NK-92 treated with Interleukin-12 subunit alpha and Interleukin-12 subunit beta, amount 100 ng/mL, for 24 hours (cell line): ENCODE measurements at regions not wholly inside any gene's neighbourhood (a gene's known extent, or its start where the extent isn't known, plus 50 kb on each side); places are given as distances from the start of the nearest gene placed in this dataset.

ENCODE experiments used
- DNase-seq: peaks from one replicate; lab custom pipeline; 2025; lab: John Stamatoyannopoulos, UW

DNA sequence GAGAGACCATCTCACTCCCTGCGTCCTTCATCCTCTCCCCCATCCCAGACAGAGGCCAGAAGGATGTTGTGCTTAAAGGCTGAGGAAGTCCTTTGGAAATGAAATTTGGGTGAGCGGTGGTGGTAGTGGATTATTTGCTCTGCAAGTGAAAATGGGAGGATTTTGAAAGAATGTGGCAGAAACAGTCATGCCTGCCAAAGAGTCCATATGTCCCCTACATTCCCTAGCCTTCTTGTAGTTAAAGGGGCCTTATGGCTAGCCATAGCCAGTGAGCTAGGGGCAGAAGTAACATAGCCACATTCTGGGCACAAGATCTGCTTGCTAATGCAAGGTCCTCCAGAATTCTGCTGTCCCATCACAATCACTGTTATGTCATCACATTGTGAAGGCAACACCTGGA is 360.2 kb upstream of the TSHZ3 start:
- no peak for DNase-seq

DNA sequence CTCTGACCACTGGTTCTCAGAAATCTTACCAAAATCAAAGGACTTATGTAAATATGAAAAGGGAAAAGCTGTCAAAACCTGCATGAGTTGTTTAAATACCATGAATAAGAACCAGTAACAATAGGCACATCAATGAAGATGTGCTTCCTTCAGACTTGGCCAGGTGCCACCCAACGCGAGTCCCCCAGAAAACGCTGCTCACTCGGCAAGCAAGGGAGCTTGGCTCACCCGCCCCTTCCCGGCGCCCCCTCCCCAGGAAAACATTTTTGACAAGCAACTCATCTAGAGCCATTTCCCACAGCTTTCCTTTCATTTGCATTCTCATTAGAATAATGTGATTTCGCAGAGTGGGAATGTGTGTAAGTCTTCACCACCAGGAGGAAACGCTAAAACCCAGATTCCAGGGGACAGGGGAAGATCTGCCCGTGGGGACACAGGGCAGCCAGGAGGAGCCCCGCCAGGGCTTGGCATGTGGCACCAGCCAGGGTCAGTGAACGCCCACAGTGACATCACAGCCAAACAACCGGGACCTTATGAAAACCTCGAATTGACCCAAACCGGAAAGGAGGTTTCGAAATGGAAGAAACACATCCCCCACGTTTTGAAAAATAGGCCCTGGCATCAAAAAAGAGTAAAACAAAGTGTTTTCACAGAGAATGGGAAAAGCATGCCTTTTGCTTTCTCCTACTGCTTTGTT is 366.2 kb upstream of the TSHZ3 start:
- DNase-seq, result no peak

DNA sequence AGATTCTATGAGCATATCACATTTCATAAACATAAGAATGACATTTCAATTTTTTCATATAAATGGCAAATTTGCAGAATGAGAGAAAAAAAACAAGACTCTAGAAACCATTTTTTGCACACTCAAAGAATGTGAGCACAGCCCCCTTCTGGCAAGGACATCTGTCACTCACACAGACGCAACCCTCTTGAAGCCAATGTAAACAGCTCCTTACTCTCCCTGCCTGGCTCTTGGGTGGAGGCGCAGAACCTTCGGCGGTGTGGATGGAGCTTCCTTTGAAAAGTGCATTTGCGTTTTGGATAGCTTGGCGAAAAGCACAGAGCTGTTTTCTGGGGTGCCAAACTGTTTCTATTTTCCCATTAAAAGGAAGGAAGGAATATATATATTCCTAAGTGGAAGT is 367.6 kb upstream of the TSHZ3 start:
- no peak for DNase-seq

DNA sequence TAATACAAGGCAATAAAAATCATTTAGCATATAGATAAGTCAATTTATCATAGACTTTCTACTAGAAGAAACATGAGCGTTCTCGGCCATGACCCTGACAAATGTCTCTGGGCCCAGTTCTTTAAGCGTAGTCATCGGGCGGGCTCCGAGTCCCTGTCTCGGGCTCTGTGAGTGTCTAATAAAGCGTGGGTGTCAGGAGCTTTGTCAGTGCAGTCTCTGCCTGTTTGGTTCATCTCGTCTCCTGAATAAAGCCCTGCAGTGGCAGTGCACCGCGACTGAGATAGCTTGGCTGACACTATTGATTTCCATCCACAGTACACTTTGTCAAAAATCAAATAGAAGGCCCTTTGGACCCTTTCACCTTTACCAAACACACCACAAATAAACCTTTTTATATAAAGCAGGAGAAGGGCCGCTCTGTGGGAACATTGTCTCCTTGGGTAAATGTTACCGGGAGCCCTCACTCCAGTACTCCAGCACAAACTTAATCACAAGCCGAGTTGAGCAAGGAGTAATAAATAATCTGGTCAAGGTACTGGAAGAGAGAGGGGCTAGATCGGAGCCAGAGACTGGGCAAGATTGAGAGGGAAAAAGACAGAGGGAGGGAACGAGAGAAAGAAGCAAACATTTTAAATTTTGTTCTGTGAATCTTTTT is 368.2 kb upstream of the TSHZ3 start:
- DNase-seq, result no peak

DNA sequence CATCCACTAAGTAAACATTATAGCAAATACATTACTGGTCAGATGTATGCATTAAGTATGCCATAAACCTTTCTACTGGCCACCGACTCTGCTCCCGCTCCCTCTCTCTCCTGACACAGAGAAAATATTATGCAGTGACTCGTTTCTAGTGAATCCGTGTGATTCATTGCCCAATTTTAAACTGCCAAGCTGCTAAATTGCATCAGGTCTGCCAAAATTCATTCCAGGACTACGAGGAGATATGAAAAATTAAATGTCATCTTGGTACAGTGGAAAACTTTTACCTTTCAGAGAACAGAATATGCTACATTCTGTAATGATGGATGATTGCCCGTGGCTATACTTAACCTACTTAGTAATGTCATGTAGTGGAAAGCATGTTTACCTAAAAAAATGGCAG is 368.8 kb upstream of the TSHZ3 start:
- DNase-seq, result no peak

DNA sequence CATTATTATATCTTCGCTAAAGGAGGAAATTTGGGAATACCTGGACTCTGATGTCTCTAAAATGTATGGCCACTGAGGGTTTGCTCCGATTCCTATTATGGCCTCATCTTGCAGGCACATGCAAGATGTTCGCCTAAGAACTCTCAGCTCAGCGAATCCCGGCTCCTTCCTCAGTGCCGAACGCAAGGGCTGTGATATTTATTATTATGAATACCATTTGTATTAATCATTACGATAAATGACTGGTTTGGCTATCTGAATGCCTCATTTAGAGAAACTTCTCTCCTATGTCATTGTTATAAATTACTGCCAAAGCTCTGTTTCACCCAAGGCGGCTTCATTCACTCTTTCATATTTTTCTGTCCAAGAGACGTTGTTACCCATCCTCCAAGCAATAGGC is 369.7 kb upstream of the TSHZ3 start:
- no peak for DNase-seq

DNA sequence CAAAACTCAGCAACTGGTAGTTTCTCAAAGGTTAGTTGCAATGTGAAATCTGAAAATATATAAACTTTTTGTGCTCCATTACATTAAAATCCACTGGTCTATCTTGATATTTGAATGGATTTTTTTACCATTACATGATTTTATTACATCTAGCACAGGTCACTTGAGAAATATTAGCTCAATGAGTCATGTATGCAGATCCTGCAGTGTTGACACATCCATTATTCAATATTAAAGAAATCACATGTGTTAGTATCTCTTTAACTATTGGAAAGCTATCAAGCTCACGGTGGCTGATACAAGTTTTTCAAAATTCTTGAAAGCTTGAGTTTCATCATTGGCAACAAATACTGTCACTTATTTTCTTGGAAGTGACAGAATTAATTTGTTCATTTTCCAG is 373.9 kb upstream of the TSHZ3 start:
- DNase-seq, result no peak

DNA sequence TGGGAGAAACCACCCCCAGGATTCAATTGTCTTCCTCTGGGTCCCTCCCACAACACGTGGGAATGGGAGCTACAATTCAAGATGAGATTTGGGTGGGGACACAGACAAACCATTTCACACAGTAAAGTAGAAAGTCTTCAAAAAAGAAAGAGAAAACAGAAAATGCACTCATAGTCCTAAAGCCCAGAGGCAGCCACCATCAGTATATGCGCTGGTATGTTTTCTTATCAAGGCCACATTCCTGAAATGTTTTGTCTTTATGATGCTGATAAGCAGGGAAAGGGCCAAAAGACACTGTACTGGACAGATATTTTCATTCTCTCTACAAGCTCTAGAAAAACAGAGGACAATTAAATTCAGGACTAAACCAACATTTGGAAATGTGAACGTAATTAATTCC is 375.8 kb upstream of the TSHZ3 start:
- no peak for DNase-seq

DNA sequence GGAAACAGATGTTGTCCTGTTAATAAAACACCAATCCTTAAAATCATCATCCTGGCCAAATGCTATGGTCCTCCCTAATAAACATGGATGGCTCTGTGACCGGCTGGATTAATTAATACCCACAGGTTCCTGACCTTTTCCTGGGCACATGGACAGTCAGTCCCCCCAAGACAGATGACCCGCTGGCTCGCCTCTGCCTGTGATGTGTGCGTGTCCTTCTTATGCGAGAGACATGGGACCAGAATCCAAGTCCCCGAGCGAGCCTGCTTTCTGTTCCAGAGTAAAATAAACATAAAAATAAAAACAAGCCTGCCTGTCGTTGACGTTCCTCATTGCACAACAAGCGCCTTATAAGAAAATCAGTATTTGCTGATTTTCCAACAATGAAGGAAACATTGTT is 378.3 kb upstream of the TSHZ3 start:
- no peak for DNase-seq

DNA sequence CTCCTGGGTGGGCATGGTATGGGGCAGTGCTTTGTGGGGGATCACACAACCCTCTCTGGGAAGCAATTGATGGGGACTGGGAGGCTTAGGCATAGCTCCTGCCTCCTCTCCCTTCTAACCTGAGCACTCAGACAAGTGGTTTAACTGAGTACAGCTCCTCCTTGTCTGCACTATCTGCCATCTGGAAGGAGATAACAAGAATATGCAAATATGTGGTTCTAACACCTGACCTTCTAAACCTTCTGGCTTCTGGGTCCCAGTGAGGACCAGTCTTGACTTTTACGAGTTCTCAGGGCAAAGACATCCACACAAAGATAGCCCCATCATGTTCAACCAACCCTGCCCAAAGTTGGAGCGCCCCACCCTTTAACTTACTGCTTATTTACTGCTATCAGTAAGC is 381.0 kb upstream of the TSHZ3 start:
- DNase-seq, result no peak

DNA sequence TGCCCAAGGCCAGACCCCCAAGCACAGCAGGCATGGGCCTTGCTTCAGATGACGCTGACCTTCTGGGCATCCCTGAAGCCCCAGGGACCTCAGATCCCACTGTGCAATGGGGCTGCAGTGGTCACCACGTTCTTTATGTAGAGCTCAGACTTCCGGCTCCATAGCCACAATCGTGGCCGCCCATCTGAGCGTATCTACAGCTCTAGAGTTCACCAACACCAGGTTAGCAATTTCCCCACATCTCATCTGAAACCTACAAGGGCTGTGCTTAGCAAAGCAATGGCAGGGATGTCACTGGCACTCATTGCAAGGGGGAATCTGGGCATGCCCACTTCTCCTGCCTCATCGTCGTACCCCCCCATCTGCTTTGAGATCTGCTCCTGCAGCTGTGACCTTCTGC is 384.4 kb upstream of the TSHZ3 start:
- DNase-seq, result no peak

DNA sequence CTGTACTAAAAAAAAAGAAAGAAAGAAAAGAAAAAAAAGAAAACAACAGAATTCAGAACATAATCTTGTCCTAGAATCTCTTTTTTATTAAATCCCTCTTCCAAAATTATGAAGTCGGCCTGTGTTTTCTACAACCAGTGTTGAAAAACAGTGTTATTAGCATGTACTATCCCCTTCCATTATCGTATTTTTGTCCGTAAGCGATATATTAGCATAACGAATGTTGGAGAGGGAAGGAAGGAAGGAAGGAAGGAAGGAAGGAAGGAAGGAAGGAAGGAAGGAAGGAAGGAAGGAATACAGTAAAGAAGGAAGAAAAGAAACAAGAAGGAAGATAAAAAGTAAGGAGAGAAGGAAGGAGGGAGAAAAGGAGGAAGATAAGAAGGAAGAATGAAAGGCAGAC is 393.0 kb upstream of the TSHZ3 start:
- DNase-seq, result no peak

DNA sequence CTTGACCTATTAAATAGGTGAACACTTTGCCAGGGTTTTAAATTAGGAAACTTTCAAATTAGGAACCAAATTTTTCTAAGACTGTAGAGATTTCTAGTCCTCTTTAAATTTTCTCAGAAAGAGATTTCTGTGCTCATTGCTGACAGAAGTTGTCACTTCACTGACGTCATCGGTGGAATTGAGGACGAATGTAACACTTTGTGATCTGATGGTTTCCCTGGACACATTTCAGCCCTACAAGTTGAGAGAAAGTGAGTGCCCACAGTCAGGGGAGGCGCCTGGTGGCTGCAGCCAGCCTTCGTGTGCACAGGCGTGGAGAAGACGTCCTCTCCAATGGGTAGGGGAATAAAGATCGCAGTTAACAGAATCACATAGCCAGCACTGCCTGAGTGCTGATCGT is 396.5 kb upstream of the TSHZ3 start:
- DNase-seq, result no peak

DNA sequence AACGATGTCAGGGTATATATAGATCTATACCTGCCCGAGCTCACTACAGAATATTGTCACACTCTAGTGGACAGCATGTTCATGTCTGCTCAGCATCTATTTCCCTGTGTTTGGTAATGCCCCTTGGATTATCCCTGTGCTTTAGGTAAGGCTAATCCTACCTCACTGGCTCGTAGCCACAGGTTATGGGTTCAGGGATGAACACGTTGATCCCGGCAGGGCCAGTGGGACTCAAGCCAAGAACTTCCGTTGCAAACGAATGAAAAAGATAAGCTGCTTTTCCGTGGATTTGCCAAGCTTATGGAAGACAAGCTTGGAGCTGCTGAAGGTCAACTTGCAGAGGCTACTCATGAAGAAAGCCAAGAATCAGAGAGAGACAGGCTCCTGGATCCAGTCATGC is 400.0 kb upstream of the TSHZ3 start:
- DNase-seq, result no peak

DNA sequence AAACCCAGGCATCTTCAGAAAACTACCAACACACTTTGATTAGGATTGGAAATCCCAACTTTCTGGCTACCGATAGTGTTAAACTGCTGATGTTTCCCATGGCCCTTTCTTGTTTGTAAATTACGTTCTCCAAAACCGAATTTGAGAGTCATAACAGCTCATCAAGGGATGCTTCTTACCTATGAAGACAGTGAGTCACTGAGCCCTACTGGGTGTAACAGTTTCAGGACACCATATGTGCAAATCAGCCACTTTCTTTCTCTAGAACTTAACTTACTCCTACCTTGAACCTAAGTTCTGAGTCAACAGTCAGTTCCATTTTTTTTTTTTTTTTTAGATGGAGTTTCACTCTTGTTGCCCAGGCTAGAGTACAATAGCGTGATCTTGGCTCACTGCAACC is 410.1 kb upstream of the TSHZ3 start:
- no peak for DNase-seq

DNA sequence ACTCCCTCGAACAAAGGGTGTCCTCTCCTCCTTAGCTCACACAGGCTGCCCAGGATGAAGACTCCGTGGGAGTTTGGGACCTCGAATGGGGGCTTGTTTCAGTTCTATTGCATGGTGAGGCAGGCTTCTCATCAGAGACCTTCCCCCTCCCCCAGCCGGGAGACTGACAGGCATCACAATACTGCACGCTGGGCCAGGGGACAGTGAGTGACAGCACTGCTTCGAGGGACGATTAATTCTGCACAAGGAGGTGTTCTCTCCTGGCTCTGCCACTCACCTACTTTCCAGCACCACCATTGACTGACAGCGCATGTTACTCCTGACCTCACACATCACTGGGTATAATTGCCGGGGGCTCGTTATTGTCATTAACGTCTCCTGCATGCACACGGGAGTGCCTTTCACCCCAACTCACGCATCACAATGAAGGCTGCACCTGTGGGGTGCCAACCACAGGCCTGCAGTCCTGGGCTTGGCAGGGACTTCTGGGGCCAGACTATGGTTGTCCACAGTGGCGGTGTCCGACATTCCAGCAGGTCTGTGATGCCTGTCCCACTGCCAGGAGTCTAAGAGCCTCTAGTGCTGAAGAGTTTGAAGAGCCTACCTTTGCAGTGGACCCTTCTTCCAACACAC is 412.2 kb upstream of the TSHZ3 start:
- DNase-seq, result no peak

DNA sequence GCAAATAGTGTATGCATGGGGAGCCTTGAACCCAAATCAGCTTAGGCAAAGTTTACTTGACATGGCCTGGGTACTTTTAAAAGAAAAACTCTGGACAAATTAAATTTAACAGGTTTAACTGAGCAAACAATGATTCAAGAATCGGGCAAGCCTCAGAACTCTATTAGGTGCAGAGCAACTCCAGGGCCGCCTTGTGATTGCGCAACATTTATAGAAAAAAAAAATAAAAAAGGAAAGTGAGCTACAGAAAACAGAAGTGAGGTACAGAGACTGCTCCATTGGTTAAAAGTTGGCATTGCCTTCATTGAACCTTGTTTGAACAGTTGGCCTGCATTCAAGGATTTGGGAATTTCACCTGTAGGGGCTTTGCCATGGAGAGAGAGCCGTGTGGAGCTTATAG is 421.0 kb upstream of the TSHZ3 start:
- DNase-seq, result no peak

DNA sequence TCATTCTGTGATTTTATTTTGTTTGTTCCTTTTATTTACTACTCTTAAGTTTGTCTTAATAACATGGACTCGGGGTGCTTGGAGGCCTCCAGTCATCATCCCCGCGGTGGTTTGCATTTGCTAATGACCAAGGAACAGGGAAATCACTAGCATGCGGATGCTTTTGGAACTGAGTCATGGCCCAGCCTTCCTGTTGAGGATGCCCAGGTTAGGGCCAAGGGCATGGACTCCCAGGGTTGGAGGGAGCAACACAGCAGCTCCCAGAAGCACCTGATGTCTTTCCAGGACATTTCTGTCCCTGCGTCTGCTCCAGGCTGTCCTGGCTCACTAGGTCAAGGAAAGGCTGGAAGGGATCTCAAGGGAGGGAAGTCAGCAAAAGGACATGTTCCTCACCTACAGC is 423.7 kb upstream of the TSHZ3 start:
- DNase-seq, result no peak

DNA sequence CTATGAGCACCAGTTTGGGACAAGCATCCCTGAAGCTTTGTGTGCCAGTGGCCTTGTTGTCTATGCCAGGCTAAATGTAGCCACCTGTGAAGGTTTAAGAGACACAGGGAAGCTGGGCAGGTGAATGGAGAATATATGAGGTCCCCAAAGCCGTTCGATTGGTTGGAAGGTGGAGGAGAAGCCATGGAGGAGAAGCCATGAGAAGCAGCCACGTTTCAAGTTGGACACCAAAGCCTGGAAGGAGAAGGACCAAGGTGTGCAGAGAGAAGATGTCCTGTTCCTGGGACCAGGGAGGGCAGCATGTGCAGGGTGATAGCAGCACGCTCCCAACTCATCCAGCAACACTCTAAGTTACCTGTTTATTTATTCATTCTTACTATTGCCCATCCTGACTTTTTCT is 432.3 kb upstream of the TSHZ3 start:
- no peak for DNase-seq

DNA sequence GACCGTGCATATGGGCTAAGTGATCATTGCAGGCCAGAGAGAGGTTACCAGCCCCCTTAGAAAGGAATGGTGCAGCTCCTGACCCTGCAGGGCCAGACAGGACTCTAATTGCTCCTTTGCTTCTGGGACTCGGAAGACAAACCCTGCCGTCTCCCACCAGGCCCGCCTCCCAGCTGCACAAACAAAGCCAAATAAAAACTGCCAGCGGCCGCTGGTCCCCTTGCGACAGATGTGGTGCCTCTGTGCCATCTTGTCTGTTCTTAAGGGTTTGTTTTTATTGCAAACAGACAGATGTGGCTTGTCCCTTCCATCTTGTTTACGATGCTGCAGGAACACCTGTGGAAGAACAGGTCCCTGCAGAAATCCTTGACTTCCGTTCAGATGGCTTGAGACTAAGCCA is 434.4 kb upstream of the TSHZ3 start:
- no peak for DNase-seq

DNA sequence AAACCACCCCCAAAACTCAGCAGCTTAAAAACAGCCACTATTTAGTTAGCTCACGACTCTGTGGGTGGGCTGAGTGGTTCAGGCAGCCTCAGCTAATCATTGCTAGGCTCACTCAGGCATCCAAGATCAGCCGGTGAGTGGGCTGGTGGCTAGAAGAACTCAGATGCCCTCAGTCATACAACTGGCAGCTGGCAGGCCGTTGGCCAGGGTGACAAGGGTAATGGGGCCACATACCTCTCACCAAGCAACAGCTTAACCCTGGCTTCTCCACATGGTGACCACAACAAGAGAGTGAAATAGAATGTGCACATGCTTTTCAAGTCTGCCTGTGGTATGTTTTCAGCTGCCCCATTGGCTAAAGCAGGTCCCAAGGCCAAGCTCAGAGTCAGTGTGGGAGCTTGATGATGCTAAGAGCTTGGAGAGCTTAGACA is 435.4 kb upstream of the TSHZ3 start:
- no peak for DNase-seq

DNA sequence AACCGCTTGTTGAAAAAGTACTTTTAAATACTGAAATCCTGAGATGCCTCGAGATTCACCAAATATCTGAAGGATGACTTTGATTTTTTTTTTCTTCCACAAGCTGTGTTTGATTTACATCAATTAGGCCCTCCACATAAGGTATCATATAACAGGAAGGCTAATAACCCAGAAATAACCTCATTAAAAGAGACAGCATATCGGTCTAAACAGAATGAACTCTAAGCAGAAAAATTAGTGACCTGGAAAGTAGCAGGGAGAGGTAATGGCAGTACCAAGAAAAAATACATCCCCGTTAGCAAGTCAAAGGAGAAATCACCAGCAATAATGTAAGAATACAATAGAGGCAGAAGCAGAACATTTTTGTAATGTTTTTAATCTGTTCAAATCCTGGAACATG is 452.4 kb upstream of the TSHZ3 start:
- no peak for DNase-seq

DNA sequence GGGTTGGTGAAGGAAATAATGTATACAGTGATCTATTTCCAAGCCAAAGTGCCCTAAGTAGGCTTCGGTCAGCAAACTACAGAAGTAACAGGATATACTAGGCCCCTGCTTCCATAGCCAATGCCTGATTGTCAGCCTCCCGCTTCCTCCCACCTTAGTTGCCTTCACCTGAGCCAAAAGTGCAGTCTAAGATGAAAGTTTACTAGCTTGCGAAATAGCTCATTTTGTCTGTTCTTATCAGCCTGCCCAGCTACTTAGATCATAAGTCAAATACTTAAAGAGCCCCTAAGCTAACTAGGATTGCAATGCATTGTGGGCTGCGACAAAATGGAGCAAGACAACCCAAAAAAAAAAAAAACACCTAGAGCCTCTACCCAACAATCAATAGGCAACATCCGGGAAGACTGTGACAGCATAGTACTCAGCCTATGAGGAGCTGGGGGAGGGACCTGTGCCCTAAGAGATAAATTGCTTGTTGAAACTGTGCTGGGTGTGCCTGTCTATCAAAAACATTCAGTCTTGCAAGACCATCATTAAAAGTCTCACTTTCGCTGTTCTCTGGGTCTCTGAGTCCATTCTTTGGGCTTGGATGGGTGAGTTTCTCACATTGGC is 454.7 kb upstream of the TSHZ3 start:
- DNase-seq, result no peak
